GM23338 (cell line): ENCODE measurements at regions not wholly inside any gene's neighbourhood (a gene's known extent, or its start where the extent isn't known, plus 50 kb on each side); places are given as distances from the start of the nearest gene placed in this dataset.

ENCODE experiments used
- ATAC-seq: fragments of 200-7000 bp; cut with Tn5 transposase; 3 replicates; pipeline ENCODE4 v1.9.1; 2020
- DNase-seq: peaks from one replicate; pipeline ENCODE4 v3.0.0-alpha.2; 2015; ENCODE audit warnings: low spot score
- H2AFZ ChIP-seq: fragments of 200-600 bp; sonication (generic); 2 replicates; pipeline ENCODE4 v1.8.0; 2016; ENCODE audit warnings: antibody characterized with exemption, mild to moderate bottlenecking, moderate library complexity
- H3F3A ChIP-seq: fragments of 200-600 bp; sonication (generic); replicated peaks from 2 replicates; pipeline ENCODE4 v1.8.0; 2017; ENCODE audit warnings: antibody characterized with exemption, mixed run types, low read depth
- H3K27ac ChIP-seq: fragments of 200-600 bp; sonication (generic); 2 replicates; pipeline ENCODE4 v1.6.1; 2016; ENCODE audit warnings: low read depth
- H3K27me3 ChIP-seq: fragments of 200-600 bp; sonication (generic); 2 replicates; pipeline ENCODE4 v1.8.0; 2016; ENCODE audit warnings: mild to moderate bottlenecking, mixed run types, moderate library complexity; ENCODE audit not compliant: insufficient read depth
- H3K36me3 ChIP-seq: fragments of 200-600 bp; sonication (generic); 2 replicates; pipeline ENCODE4 v1.8.0; 2016; ENCODE audit warnings: mild to moderate bottlenecking; ENCODE audit not compliant: insufficient read depth
- H3K4me1 ChIP-seq: fragments of 200-600 bp; sonication (generic); 2 replicates; pipeline ENCODE4 v1.8.0; 2016; ENCODE audit warnings: mild to moderate bottlenecking, moderate library complexity; ENCODE audit not compliant: insufficient read depth
- H3K4me2 ChIP-seq: fragments of 200-600 bp; sonication (generic); 2 replicates; pipeline ENCODE4 v1.7.1; 2017; ENCODE audit warnings: mixed run types
- H3K4me3 ChIP-seq: fragments of 200-600 bp; sonication (generic); 2 replicates; pipeline ENCODE4 v1.6.1; 2016; ENCODE audit warnings: mixed run types
- H3K79me2 ChIP-seq: fragments of 200-600 bp; sonication (generic); replicated peaks from 2 replicates; pipeline ENCODE4 v1.8.0; 2017; ENCODE audit warnings: mild to moderate bottlenecking; ENCODE audit not compliant: insufficient read depth
- H3K9me2 ChIP-seq: fragments of 200-600 bp; sonication (generic); 2 replicates; pipeline ENCODE4 v1.8.0; 2017; ENCODE audit not compliant: insufficient read depth
- H4K20me1 ChIP-seq: fragments of 200-600 bp; sonication (generic); replicated peaks from 2 replicates; pipeline ENCODE4 v1.8.0; 2017; ENCODE audit warnings: mild to moderate bottlenecking; ENCODE audit not compliant: insufficient read depth
- H3K27ac Mint-ChIP-seq: 2 replicates; pipeline ENCODE4 v1.8.0; 2020; ENCODE audit warnings: inconsistent platforms, mild to moderate bottlenecking, moderate library complexity, mixed read lengths
- H3K27me3 Mint-ChIP-seq: 3 replicates; pipeline ENCODE4 v1.8.0; 2022; ENCODE audit warnings: low read depth, mild to moderate bottlenecking, moderate library complexity, mixed read lengths, inconsistent platforms; ENCODE audit not compliant: insufficient read depth, poor library complexity
- H3K36me3 Mint-ChIP-seq: 3 replicates; pipeline ENCODE4 v1.8.0; 2021; ENCODE audit warnings: low read depth, mild to moderate bottlenecking, inconsistent platforms, moderate library complexity, mixed read lengths
- H3K4me1 Mint-ChIP-seq: 3 replicates; pipeline ENCODE4 v1.8.0; 2020; ENCODE audit warnings: mild to moderate bottlenecking, inconsistent platforms, mixed read lengths
- H3K4me3 Mint-ChIP-seq: 3 replicates; pipeline ENCODE4 v1.8.0; 2021; ENCODE audit warnings: moderate library complexity, mild to moderate bottlenecking, inconsistent platforms, mixed read lengths
- H3K9me3 Mint-ChIP-seq: 3 replicates; pipeline ENCODE4 v1.8.0; 2020; ENCODE audit warnings: moderate library complexity, mild to moderate bottlenecking, inconsistent platforms, mixed read lengths
- CREB1 ChIP-seq: fragments of 250-450 bp; sonication (Bioruptor Pico); IDR thresholded peaks from 2 replicates; pipeline ENCODE4 v1.5.0; 2020; ENCODE audit warnings: low read depth, mild to moderate bottlenecking, moderate library complexity
- EZH2 ChIP-seq: fragments of 200-600 bp; sonication (generic); IDR thresholded peaks from one replicate; pipeline ENCODE4 v1.8.0; 2017; ENCODE audit warnings: antibody characterized with exemption, mild to moderate bottlenecking, low read depth; ENCODE audit not compliant: unreplicated experiment
- EZH2phosphoT487 ChIP-seq: fragments of 200-600 bp; sonication (generic); IDR thresholded peaks from one replicate; pipeline ENCODE4 v1.8.1; 2018; ENCODE audit warnings: antibody characterized with exemption; ENCODE audit not compliant: unreplicated experiment
- JUNB ChIP-seq: IDR thresholded peaks from one replicate; pipeline ENCODE4 v1.6.1; 2016; ENCODE audit warnings: antibody characterized with exemption; ENCODE audit not compliant: unreplicated experiment
- NANOG ChIP-seq: IDR thresholded peaks from 2 replicates; pipeline ENCODE4 v1.6.1; 2016; ENCODE audit warnings: antibody characterized with exemption, borderline replicate concordance
- POLR2AphosphoS5 ChIP-seq: IDR thresholded peaks from 2 replicates; pipeline ENCODE4 v1.6.1; 2016; ENCODE audit warnings: antibody characterized with exemption, low read depth
- REST ChIP-seq: IDR thresholded peaks from one replicate; pipeline ENCODE4 v1.6.1; 2018; ENCODE audit warnings: antibody characterized with exemption; ENCODE audit not compliant: unreplicated experiment
- STAT1 ChIP-seq: IDR thresholded peaks from one replicate; pipeline ENCODE4 v1.6.1; 2016; ENCODE audit warnings: antibody characterized with exemption; ENCODE audit not compliant: unreplicated experiment
- ZNF114 ChIP-seq: fragments of 250-450 bp; sonication (Bioruptor Pico); IDR thresholded peaks from 2 replicates; pipeline ENCODE4 v1.5.0; 2020; ENCODE audit warnings: mild to moderate bottlenecking, moderate library complexity
- ZNF331 ChIP-seq: fragments of 250-450 bp; sonication (Bioruptor Pico); IDR thresholded peaks from 2 replicates; pipeline ENCODE4 v1.5.0; 2020; ENCODE audit warnings: low read depth, mild to moderate bottlenecking, moderate library complexity
- ZNF462 ChIP-seq: fragments of 250-450 bp; sonication (Bioruptor Pico); IDR thresholded peaks from 2 replicates; pipeline ENCODE4 v1.5.0; 2020; ENCODE audit warnings: mild to moderate bottlenecking, moderate library complexity
- TF ChIP-seq, protein P1 (sequence below): IDR thresholded peaks from 2 replicates; pipeline ENCODE4 v1.6.1; 2016; ENCODE audit warnings: antibody characterized with exemption
- TF ChIP-seq, protein P2 (sequence below), 2 experiments: fragments of 200-600 bp in 1 of 2; sonication (generic) in 1 of 2; conservative IDR thresholded peaks; 2 replicates each; pipeline versions ENCODE4 v1.5.1 to v1.6.1; 2016 to 2017; ENCODE audit warnings: antibody characterized with exemption in 2 of 2, low read depth in 2 of 2, mild to moderate bottlenecking in 2 of 2, moderate library complexity in 1 of 2

DNA sequence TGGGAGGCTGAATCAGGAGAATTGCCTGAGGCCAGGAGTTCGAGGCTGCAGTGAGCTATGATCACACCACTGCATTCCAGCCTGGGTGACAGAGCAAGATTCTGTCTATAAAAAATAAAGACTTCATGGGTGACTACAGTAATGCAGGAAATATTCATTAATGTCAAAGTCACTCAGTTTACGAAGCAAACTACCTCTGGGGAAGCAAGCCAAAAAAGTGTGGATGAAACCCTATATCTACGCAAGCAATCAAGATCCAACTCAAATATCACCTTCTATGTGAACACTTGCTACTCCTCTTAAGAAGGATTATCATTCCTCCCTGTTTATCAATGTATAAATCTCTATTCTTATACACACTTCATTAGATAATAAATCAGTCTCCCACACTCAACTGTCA lies 434.8 kb downstream of the SETD4 start:
- Histone ChIP-seq H3K9me2 (peaks cover 3% of the 10 kb centered on the region; the same call in 1 of the 2 replicates), H3K4me1 (peaks cover 14% of the 10 kb centered on the region), H3K79me2 (no peaks in the 10 kb centered on the region), H3K4me3 (no peak overlapping the region), H3K4me2 (no peak overlapping the region), H3K27me3 (no peaks in the 10 kb centered on the region), H4K20me1 (no peaks in the 10 kb centered on the region), H2AFZ (no peak overlapping the region), H3F3A (no peaks in the 10 kb centered on the region), H3K27ac (no peak overlapping the region), H3K36me3 (peaks cover 4% of the 10 kb centered on the region; the same call in 1 of the 2 replicates)
- DNase-seq (no peak), ATAC-seq (no peak)
- Mint-ChIP-seq H3K9me3 (peaks cover 3% of the 10 kb centered on the region; the same call in 2 of the 3 replicates), H3K27ac (no peak overlapping the region), H3K4me3 (no peak overlapping the region), H3K36me3 (peaks cover 2% of the 10 kb centered on the region; the same call in 1 of the 3 replicates), H3K4me1 (peaks cover 24% of the 10 kb centered on the region), H3K27me3 (peaks cover 4% of the 10 kb centered on the region)
- no peak for TF ChIP-seq NANOG
- no peak for TF ChIP-seq ZNF114 (CRISPR knock-in tag)
- TF ChIP-seq STAT1, result no peak
- TF ChIP-seq EZH2, result no peak
- TF ChIP-seq ZNF331 (CRISPR knock-in tag), result no peak
- no peak for TF ChIP-seq JUNB
- no peak for TF ChIP-seq ZNF462 (CRISPR knock-in tag)
- TF ChIP-seq, protein P1, sequence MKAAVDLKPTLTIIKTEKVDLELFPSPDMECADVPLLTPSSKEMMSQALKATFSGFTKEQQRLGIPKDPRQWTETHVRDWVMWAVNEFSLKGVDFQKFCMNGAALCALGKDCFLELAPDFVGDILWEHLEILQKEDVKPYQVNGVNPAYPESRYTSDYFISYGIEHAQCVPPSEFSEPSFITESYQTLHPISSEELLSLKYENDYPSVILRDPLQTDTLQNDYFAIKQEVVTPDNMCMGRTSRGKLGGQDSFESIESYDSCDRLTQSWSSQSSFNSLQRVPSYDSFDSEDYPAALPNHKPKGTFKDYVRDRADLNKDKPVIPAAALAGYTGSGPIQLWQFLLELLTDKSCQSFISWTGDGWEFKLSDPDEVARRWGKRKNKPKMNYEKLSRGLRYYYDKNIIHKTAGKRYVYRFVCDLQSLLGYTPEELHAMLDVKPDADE, result no peak
- no peak for TF ChIP-seq EZH2phosphoT487
- TF ChIP-seq REST, result no peak
- no peak for TF ChIP-seq CREB1
- no peak for TF ChIP-seq POLR2AphosphoS5
- TF ChIP-seq, protein P2, sequence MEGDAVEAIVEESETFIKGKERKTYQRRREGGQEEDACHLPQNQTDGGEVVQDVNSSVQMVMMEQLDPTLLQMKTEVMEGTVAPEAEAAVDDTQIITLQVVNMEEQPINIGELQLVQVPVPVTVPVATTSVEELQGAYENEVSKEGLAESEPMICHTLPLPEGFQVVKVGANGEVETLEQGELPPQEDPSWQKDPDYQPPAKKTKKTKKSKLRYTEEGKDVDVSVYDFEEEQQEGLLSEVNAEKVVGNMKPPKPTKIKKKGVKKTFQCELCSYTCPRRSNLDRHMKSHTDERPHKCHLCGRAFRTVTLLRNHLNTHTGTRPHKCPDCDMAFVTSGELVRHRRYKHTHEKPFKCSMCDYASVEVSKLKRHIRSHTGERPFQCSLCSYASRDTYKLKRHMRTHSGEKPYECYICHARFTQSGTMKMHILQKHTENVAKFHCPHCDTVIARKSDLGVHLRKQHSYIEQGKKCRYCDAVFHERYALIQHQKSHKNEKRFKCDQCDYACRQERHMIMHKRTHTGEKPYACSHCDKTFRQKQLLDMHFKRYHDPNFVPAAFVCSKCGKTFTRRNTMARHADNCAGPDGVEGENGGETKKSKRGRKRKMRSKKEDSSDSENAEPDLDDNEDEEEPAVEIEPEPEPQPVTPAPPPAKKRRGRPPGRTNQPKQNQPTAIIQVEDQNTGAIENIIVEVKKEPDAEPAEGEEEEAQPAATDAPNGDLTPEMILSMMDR (conservative IDR thresholded peaks at IDR 0.05; ENCODE audit: low read depth in 2 of 2), result no peak
